H9 (cell line): ENCODE measurements at regions not wholly inside any gene's neighbourhood (a gene's known extent, or its start where the extent isn't known, plus 50 kb on each side); places are given as distances from the start of the nearest gene placed in this dataset.

Experiments used
- DNase-seq: peaks from one replicate; pipeline ENCODE4 v3.0.0-alpha.2; 2017
- H2AFZ ChIP-seq: one replicate; pipeline ENCODE4 v1.6.1; 2013; ENCODE audit warnings: mild to moderate bottlenecking, low read length, control low read depth, moderate library complexity
- H2AK5ac ChIP-seq: 2 replicates; pipeline ENCODE4 v1.6.1; 2013; ENCODE audit warnings: low read length, control low read depth, mixed read lengths; ENCODE audit not compliant: insufficient read length
- H2BK120ac ChIP-seq: one replicate; pipeline ENCODE4 v1.6.1; 2013; ENCODE audit warnings: low read depth, mild to moderate bottlenecking, low read length, control low read depth, inconsistent platforms; ENCODE audit not compliant: poor library complexity, severe bottlenecking
- H2BK12ac ChIP-seq: 2 replicates; pipeline ENCODE4 v1.6.1; 2013; ENCODE audit warnings: low read length, control low read depth, mixed read lengths, low read depth; ENCODE audit not compliant: insufficient read length
- H2BK15ac ChIP-seq: 2 replicates; pipeline ENCODE4 v1.6.1; 2013; ENCODE audit warnings: low read depth, low read length, control low read depth
- H2BK20ac ChIP-seq: one replicate; pipeline ENCODE4 v1.6.1; 2013; ENCODE audit warnings: low read depth, mild to moderate bottlenecking, low read length, control low read depth, inconsistent platforms; ENCODE audit not compliant: poor library complexity, severe bottlenecking
- H2BK5ac ChIP-seq: 2 replicates; pipeline ENCODE4 v1.6.1; 2013; ENCODE audit warnings: low read length, control low read depth, mixed read lengths; ENCODE audit not compliant: insufficient read length
- H3K14ac ChIP-seq: 2 replicates; pipeline ENCODE4 v1.6.1; 2013; ENCODE audit warnings: low read length, control low read depth; ENCODE audit not compliant: insufficient read depth
- H3K18ac ChIP-seq: 2 replicates; pipeline ENCODE4 v1.6.1; 2013; ENCODE audit warnings: low read depth, mild to moderate bottlenecking, mixed read lengths, low read length, control low read depth; ENCODE audit not compliant: insufficient read length
- H3K23ac ChIP-seq: 2 replicates; pipeline ENCODE4 v1.6.1; 2013; ENCODE audit warnings: low read length, control low read depth, mixed read lengths, low read depth; ENCODE audit not compliant: insufficient read length
- H3K23me2 ChIP-seq: 2 replicates; pipeline ENCODE4 v1.6.1; 2013; ENCODE audit warnings: low read depth, mild to moderate bottlenecking, mixed read lengths, low read length, control low read depth; ENCODE audit not compliant: insufficient read length, poor library complexity, severe bottlenecking
- H3K27ac ChIP-seq: 2 replicates; pipeline ENCODE4 v1.5.1; 2013; ENCODE audit warnings: low read length, control low read depth, mixed read lengths, low read depth; ENCODE audit not compliant: insufficient read length
- H3K27me3 ChIP-seq: 2 replicates; pipeline ENCODE4 v1.6.1; 2013; ENCODE audit warnings: low read length, control low read depth, inconsistent platforms; ENCODE audit not compliant: insufficient read depth
- H3K4ac ChIP-seq: 2 replicates; pipeline ENCODE4 v1.6.1; 2013; ENCODE audit warnings: low read depth, mild to moderate bottlenecking, control low read depth, inconsistent platforms, low read length, moderate library complexity
- H3K4me1 ChIP-seq: 2 replicates; pipeline ENCODE4 v1.6.1; 2013; ENCODE audit warnings: low read length, control low read depth, inconsistent platforms; ENCODE audit not compliant: insufficient read depth
- H3K4me2 ChIP-seq: 2 replicates; pipeline ENCODE4 v1.6.1; 2013; ENCODE audit warnings: low read length, control low read depth, mixed read lengths; ENCODE audit not compliant: insufficient read length, insufficient read depth
- H3K56ac ChIP-seq: 2 replicates; pipeline ENCODE4 v1.6.1; 2013; ENCODE audit warnings: low read depth, mild to moderate bottlenecking, mixed read lengths, low read length, control low read depth; ENCODE audit not compliant: insufficient read length
- H3K79me1 ChIP-seq: 2 replicates; pipeline ENCODE4 v1.6.1; 2013; ENCODE audit warnings: low read depth, mild to moderate bottlenecking, moderate library complexity, low read length, control low read depth, inconsistent platforms; ENCODE audit not compliant: insufficient read depth, poor library complexity, severe bottlenecking
- H3K79me2 ChIP-seq: 2 replicates; pipeline ENCODE4 v1.6.1; 2013; ENCODE audit warnings: low read length, control low read depth, inconsistent platforms; ENCODE audit not compliant: insufficient read depth
- H3K9ac ChIP-seq: 2 replicates; pipeline ENCODE4 v1.6.1; 2013; ENCODE audit warnings: low read length, control low read depth, mixed read lengths; ENCODE audit not compliant: insufficient read length; ENCODE audit errors: extremely low read depth
- H3K9me3 ChIP-seq: one replicate; pipeline ENCODE4 v1.6.1; 2013; ENCODE audit warnings: low read depth, low read length, inconsistent platforms; ENCODE audit not compliant: control insufficient read depth
- H3T11ph ChIP-seq: one replicate; pipeline ENCODE4 v1.6.1; 2013; ENCODE audit warnings: mild to moderate bottlenecking, low read length, control low read depth, inconsistent platforms
- H4K20me1 ChIP-seq: one replicate; pipeline ENCODE4 v1.6.1; 2013; ENCODE audit not compliant: control insufficient read depth, insufficient read length, insufficient read depth
- H4K5ac ChIP-seq: 2 replicates; pipeline ENCODE4 v1.6.1; 2013; ENCODE audit warnings: low read depth, mild to moderate bottlenecking, mixed read lengths, low read length, control low read depth; ENCODE audit not compliant: insufficient read length
- H4K8ac ChIP-seq: replicated peaks from 2 replicates; pipeline ENCODE4 v1.6.1; 2013; ENCODE audit warnings: low read length, control low read depth, mixed read lengths, low read depth; ENCODE audit not compliant: insufficient read length
- H4K91ac ChIP-seq: 2 replicates; pipeline ENCODE4 v1.6.1; 2013; ENCODE audit warnings: low read depth, mild to moderate bottlenecking, moderate library complexity, mixed read lengths, low read length, control low read depth; ENCODE audit not compliant: insufficient read length
- H3K27ac Mint-ChIP-seq, 3 experiments: 2 replicates in 2 of 3; 3 replicates in 1 of 3; pipeline ENCODE4 v1.8.0; 2020 to 2021; ENCODE audit warnings: mixed read lengths in 3 of 3, mild to moderate bottlenecking in 1 of 3, moderate library complexity in 1 of 3
- H3K27me3 Mint-ChIP-seq: 2 replicates; pipeline ENCODE4 v1.8.0; 2021; ENCODE audit warnings: low read depth, mild to moderate bottlenecking, moderate library complexity, mixed read lengths
- H3K36me3 Mint-ChIP-seq, 3 experiments: 2 replicates in 2 of 3; 3 replicates in 1 of 3; pipeline ENCODE4 v1.8.0; 2020 to 2021; ENCODE audit warnings: low read depth in 3 of 3, mixed read lengths in 3 of 3; ENCODE audit not compliant: insufficient read depth in 1 of 3
- H3K4me1 Mint-ChIP-seq, 2 experiments: 2 replicates each; pipeline ENCODE4 v1.8.0; 2020; ENCODE audit warnings: mixed read lengths in 2 of 2
- H3K4me3 Mint-ChIP-seq, 2 experiments: 2 replicates in 1 of 2; 3 replicates in 1 of 2; pipeline ENCODE4 v1.8.0; 2020 to 2021; ENCODE audit warnings: mild to moderate bottlenecking in 2 of 2, mixed read lengths in 2 of 2, moderate library complexity in 1 of 2
- H3K9me3 Mint-ChIP-seq, 2 experiments: 2 replicates in 1 of 2; 3 replicates in 1 of 2; pipeline ENCODE4 v1.8.0; 2020; ENCODE audit warnings: mild to moderate bottlenecking in 2 of 2, mixed read lengths in 2 of 2, moderate library complexity in 1 of 2
- WGBS: extraction: QIAGEN DNeasy Blood & Tissue Kit; methylation state at CpG from one replicate; pipeline ENCODE4 v1.1.7; 2013; ENCODE audit warnings: missing lambda C conversion rate, low lambda C conversion rate, mixed read lengths; ENCODE audit not compliant: insufficient read length; ENCODE audit errors: extremely low coverage; 5-methylcytosine and 5-hydroxymethylcytosine counted together
- TF ChIP-seq, protein P1 (sequence below): fragments of 200-600 bp; sonication (generic); conservative IDR thresholded peaks from 3 replicates; pipeline ENCODE4 v1.8.0; 2021; ENCODE audit warnings: antibody characterized with exemption, mild to moderate bottlenecking

DNA sequence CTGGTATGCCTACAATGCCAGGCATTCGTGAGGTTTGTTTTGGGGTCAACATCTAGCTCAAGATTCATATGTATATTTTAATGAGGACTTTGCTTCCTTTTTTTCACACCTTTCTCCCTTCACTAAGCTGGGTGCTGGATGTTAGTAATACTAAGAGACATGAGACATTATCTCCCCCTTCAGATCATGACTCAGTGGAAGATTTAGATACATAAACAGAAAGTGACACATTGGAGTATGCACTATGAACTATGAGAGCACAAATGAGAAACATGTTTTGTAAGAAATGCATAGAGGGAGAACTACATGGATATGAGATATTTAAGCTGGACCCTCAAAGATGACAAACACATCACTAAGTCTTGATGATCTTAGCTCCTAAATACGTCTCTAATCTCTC is 286.3 kb downstream of the RPAP3 start:
- H3K4me3 Mint-ChIP-seq = no peak overlapping the region
- no peak overlapping the region for H4K91ac ChIP-seq
- TF ChIP-seq, protein P1, sequence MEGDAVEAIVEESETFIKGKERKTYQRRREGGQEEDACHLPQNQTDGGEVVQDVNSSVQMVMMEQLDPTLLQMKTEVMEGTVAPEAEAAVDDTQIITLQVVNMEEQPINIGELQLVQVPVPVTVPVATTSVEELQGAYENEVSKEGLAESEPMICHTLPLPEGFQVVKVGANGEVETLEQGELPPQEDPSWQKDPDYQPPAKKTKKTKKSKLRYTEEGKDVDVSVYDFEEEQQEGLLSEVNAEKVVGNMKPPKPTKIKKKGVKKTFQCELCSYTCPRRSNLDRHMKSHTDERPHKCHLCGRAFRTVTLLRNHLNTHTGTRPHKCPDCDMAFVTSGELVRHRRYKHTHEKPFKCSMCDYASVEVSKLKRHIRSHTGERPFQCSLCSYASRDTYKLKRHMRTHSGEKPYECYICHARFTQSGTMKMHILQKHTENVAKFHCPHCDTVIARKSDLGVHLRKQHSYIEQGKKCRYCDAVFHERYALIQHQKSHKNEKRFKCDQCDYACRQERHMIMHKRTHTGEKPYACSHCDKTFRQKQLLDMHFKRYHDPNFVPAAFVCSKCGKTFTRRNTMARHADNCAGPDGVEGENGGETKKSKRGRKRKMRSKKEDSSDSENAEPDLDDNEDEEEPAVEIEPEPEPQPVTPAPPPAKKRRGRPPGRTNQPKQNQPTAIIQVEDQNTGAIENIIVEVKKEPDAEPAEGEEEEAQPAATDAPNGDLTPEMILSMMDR = no peak
- H3K4ac ChIP-seq = no peak overlapping the region
- H3K9me3 ChIP-seq = no peaks in the 10 kb centered on the region
- no peaks in the 10 kb centered on the region for H3K79me2 ChIP-seq
- no peak overlapping the region for H2BK12ac ChIP-seq
- H3K27me3 ChIP-seq = no peaks in the 10 kb centered on the region
- H3K18ac ChIP-seq = no peak overlapping the region
- H2BK120ac ChIP-seq = no peak overlapping the region
- no peak overlapping the region for H4K8ac ChIP-seq
- no peak overlapping the region for H3K27ac Mint-ChIP-seq
- no peaks in the 10 kb centered on the region for H3K79me1 ChIP-seq
- no peaks in the 10 kb centered on the region; a peak in 1 of 5 replicates for H3K9me3 Mint-ChIP-seq
- H3K36me3 Mint-ChIP-seq = no peaks in the 10 kb centered on the region
- H3K56ac ChIP-seq = no peak overlapping the region
- H2BK5ac ChIP-seq = no peak overlapping the region
- H3K23ac ChIP-seq = no peak overlapping the region
- H3K4me1 ChIP-seq = no peaks in the 10 kb centered on the region
- H2BK15ac ChIP-seq = no peak overlapping the region
- no peak overlapping the region for H4K5ac ChIP-seq
- DNase-seq = no peak
- H3T11ph ChIP-seq = no peak overlapping the region
- H3K9ac ChIP-seq = peak overlapping the region; percentile 5
- no peak overlapping the region for H3K4me2 ChIP-seq
- H3K14ac ChIP-seq = no peak overlapping the region
- no peak overlapping the region for H2AK5ac ChIP-seq
- no CpG with 5 or more reads among the region's 2 CpGs for WGBS
- H3K23me2 ChIP-seq = no peaks in the 10 kb centered on the region
- no peaks in the 10 kb centered on the region for H4K20me1 ChIP-seq
- H3K4me1 Mint-ChIP-seq = peaks cover 5% of the 10 kb centered on the region in 2 experiments
- H3K27me3 Mint-ChIP-seq = no peaks in the 10 kb centered on the region
- H2BK20ac ChIP-seq = no peak overlapping the region
- no peak overlapping the region for H3K27ac ChIP-seq
- H2AFZ ChIP-seq = no peak overlapping the region
